Endothelial cell of umbilical vein (primary cell): ENCODE measurements at regions not wholly inside any gene's neighbourhood (a gene's known extent, or its start where the extent isn't known, plus 50 kb on each side); places are given as distances from the start of the nearest gene placed in this dataset.

ENCODE experiments used
- BruUV-seq: library from RNA; stranded (reverse); fragments of 400-500 nt; replicated peaks from 2 replicates; lab custom pipeline; 2021; lab: Mats Ljungman, UMichigan
- CTCF ChIA-PET: fragments of 300-600, 350-600 bp; sonication (Branson Sonifier 250); formaldehyde crosslinking; loops from one replicate; lab custom pipeline; 2021; ENCODE audit warnings: antibody characterized with exemption, inconsistent platforms; lab: Charles Lee
- POLR2A ChIA-PET: fragments of 300-600, 350-600 bp; sonication (Branson Sonifier 250); formaldehyde crosslinking; loops from one replicate; lab custom pipeline; 2021; ENCODE audit warnings: antibody characterized with exemption, inconsistent platforms; lab: Charles Lee
- DNase-seq: peaks from one replicate; pipeline ENCODE4 v3.0.0-alpha.2; 2011; ENCODE audit warnings: low read depth, low spot score
- FAIRE-seq: peaks from 2 replicates; lab custom pipeline; 2011; peaks lifted over from hg19 to GRCh38; lab: Jason Lieb, UNC
- H2AFZ ChIP-seq: 2 replicates; pipeline ENCODE4 v1.6.0; 2012; ENCODE audit warnings: low read depth, low read length, control low read depth, inconsistent platforms
- H3K27ac ChIP-seq: 2 replicates; pipeline ENCODE4 v1.5.1; 2011; ENCODE audit warnings: low read depth, mild to moderate bottlenecking, control low read depth, low read length, moderate library complexity; ENCODE audit not compliant: insufficient read depth
- H3K27me3 ChIP-seq, 2 experiments: 2 replicates each; pipeline versions ENCODE4 v1.6.0 to v1.6.1; 2011; ENCODE audit warnings: low read length in 2 of 2, mixed read lengths in 1 of 2; ENCODE audit not compliant: control insufficient read depth in 2 of 2, insufficient read depth in 2 of 2
- H3K36me3 ChIP-seq, 2 experiments: 2 replicates in 1 of 2; 3 replicates in 1 of 2; pipeline ENCODE4 v1.5.1; 2011; ENCODE audit warnings: low read length in 2 of 2, mild to moderate bottlenecking in 1 of 2, moderate library complexity in 1 of 2; ENCODE audit not compliant: control insufficient read depth in 2 of 2, insufficient read depth in 2 of 2; ENCODE audit errors: extremely low read depth in 1 of 2
- H3K4me1 ChIP-seq: 3 replicates; pipeline ENCODE4 v1.5.1; 2011; ENCODE audit warnings: mild to moderate bottlenecking, low read length; ENCODE audit not compliant: control insufficient read depth, insufficient read depth; ENCODE audit errors: extremely low read depth
- H3K4me2 ChIP-seq: 2 replicates; pipeline ENCODE4 v1.6.1; 2011; ENCODE audit warnings: low read length, control low read depth, mixed read lengths; ENCODE audit not compliant: insufficient read depth
- H3K4me3 ChIP-seq, 3 experiments: fragments of 200-600 bp in 1 of 3; sonication (generic), shearing (Covaris generic) in 1 of 3; replicated peaks in 1 of 3; 2 replicates each; pipeline ENCODE4 v1.5.1; 2011 to 2016; ENCODE audit warnings: control low read depth in 3 of 3, low read length in 3 of 3, mild to moderate bottlenecking in 2 of 3, inconsistent platforms in 1 of 3, low read depth in 1 of 3, moderate library complexity in 1 of 3; ENCODE audit not compliant: insufficient read depth in 1 of 3
- H3K79me2 ChIP-seq: 2 replicates; pipeline ENCODE4 v1.6.0; 2012; ENCODE audit warnings: low read length, inconsistent platforms; ENCODE audit not compliant: control insufficient read depth, insufficient read depth
- H3K9ac ChIP-seq: replicated peaks from 2 replicates; pipeline ENCODE3; 2011; ENCODE audit warnings: low read length, control low read depth; ENCODE audit not compliant: insufficient read depth; ENCODE audit errors: extremely low read depth
- H3K9me1 ChIP-seq: replicated peaks from 3 replicates; pipeline ENCODE4 v1.6.0; 2011; ENCODE audit warnings: mild to moderate bottlenecking, low read length; ENCODE audit not compliant: control insufficient read depth, insufficient read depth; ENCODE audit errors: extremely low read depth
- H3K9me3 ChIP-seq: replicated peaks from 2 replicates; pipeline ENCODE4 v1.5.1; 2012; ENCODE audit warnings: low read length, inconsistent platforms; ENCODE audit not compliant: control insufficient read depth, insufficient read depth
- H4K20me1 ChIP-seq: replicated peaks from 2 replicates; pipeline ENCODE3; 2011; ENCODE audit warnings: mild to moderate bottlenecking, low read length; ENCODE audit not compliant: control insufficient read depth, insufficient read depth; ENCODE audit errors: extremely low read depth
- EZH2 ChIP-seq: IDR thresholded peaks from 2 replicates; pipeline ENCODE4 v1.6.1; 2012; ENCODE audit warnings: borderline replicate concordance, low read depth, mild to moderate bottlenecking, moderate library complexity, low read length, inconsistent platforms; ENCODE audit not compliant: severe bottlenecking
- FOS ChIP-seq: IDR thresholded peaks from 2 replicates; pipeline ENCODE4 v1.6.1; 2011; ENCODE audit warnings: mild to moderate bottlenecking, low read length, moderate library complexity, borderline replicate concordance; ENCODE audit not compliant: insufficient read depth
- GATA2 ChIP-seq: IDR thresholded peaks from 2 replicates; pipeline ENCODE4 v1.7.0; 2011; ENCODE audit warnings: low read depth, mild to moderate bottlenecking, moderate library complexity, mixed read lengths, low read length; ENCODE audit not compliant: insufficient read length, insufficient read depth
- JUN ChIP-seq: IDR thresholded peaks from 2 replicates; pipeline ENCODE4 v1.6.1; 2011; ENCODE audit warnings: borderline replicate concordance, low read depth; ENCODE audit not compliant: insufficient read length, insufficient read depth
- MAX ChIP-seq: IDR thresholded peaks from 2 replicates; pipeline ENCODE4 v1.6.1; 2011; ENCODE audit not compliant: insufficient read depth, insufficient read length
- MYC ChIP-seq: IDR thresholded peaks from one replicate; pipeline ENCODE4 v1.6.1; 2011; ENCODE audit warnings: mild to moderate bottlenecking, low read depth, low read length
- POLR2A ChIP-seq: IDR thresholded peaks from 2 replicates; pipeline ENCODE4 v1.6.1; 2012; ENCODE audit warnings: low read depth, mild to moderate bottlenecking, control low read depth, low read length
- POLR2AphosphoS5 ChIP-seq: IDR thresholded peaks from 2 replicates; pipeline ENCODE4 v1.6.1; 2012; ENCODE audit warnings: low read depth, mild to moderate bottlenecking, control low read depth, low read length, moderate library complexity; ENCODE audit not compliant: insufficient read depth
- dilution Hi-C: fragments of 300-500 bp; cut with MboI; formaldehyde crosslinking; loops from one replicate; pipeline ENCODE4 v1.15.0; 2019; ENCODE audit warnings: low sequenced_read_pairs; ENCODE audit not compliant: extremely low pct_ligation_motif_present
- intact Hi-C: fragments of 100-400 bp; cut with micrococcal nuclease; formaldehyde crosslinking; loops from one replicate; pipeline ENCODE4 v1.10.0; 2022
- TF ChIP-seq, protein P1 (sequence below), 2 donors: IDR thresholded peaks; 1 replicate in 1 of 2; 2 replicates in 1 of 2; pipeline ENCODE4 v1.5.1; 2011; ENCODE audit warnings: low read length in 2 of 2, mild to moderate bottlenecking in 2 of 2, moderate library complexity in 2 of 2, control low read depth in 1 of 2, inconsistent platforms in 1 of 2, low read depth in 1 of 2; ENCODE audit not compliant: insufficient read depth in 1 of 2; ENCODE audit errors: extremely low read depth in 1 of 2

DNA sequence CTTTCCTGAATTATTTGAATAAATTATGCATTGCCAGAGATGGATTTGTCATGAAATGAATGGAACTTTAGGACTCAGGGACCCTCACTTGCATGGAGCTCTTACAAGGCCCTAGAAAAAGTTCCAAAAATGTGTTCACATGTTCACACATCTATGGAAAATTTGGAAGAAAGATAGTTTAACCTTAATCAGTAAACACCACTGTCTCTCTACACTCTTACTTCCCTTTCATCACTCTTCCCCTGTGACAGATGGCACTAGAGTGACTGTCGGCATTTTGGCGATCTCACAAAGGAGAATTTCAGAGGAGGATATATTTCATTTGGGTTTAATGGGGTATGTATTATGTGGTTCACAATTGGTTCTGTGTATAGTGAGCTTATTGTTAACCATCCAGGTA is 600.8 kb downstream of the IGSF11 start:
- no TSS peak for BruUV-seq
- no peaks in the 10 kb centered on the region for H3K4me1 ChIP-seq
- ChIA-PET POLR2A (no interaction called here), CTCF (no interaction called here)
- dilution Hi-C loops: no loop called here
- no peaks in the 10 kb centered on the region for H3K36me3 ChIP-seq
- no peak for DNase-seq
- intact Hi-C loops: no loop called here
- H3K27ac ChIP-seq: no peak overlapping the region
- TF ChIP-seq EZH2: no peak
- TF ChIP-seq, protein P1, sequence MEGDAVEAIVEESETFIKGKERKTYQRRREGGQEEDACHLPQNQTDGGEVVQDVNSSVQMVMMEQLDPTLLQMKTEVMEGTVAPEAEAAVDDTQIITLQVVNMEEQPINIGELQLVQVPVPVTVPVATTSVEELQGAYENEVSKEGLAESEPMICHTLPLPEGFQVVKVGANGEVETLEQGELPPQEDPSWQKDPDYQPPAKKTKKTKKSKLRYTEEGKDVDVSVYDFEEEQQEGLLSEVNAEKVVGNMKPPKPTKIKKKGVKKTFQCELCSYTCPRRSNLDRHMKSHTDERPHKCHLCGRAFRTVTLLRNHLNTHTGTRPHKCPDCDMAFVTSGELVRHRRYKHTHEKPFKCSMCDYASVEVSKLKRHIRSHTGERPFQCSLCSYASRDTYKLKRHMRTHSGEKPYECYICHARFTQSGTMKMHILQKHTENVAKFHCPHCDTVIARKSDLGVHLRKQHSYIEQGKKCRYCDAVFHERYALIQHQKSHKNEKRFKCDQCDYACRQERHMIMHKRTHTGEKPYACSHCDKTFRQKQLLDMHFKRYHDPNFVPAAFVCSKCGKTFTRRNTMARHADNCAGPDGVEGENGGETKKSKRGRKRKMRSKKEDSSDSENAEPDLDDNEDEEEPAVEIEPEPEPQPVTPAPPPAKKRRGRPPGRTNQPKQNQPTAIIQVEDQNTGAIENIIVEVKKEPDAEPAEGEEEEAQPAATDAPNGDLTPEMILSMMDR (IDR thresholded peaks at IDR 0.05; ENCODE audit: extremely low read depth in 1 of 2, insufficient read depth in 1 of 2, low read depth in 1 of 2, low read length in 2 of 2): no peak
- no peak for TF ChIP-seq POLR2AphosphoS5
- no peak for TF ChIP-seq FOS
- no peak for TF ChIP-seq MAX
- no peak for TF ChIP-seq MYC
- no peak for TF ChIP-seq JUN
- TF ChIP-seq POLR2A: no peak
- no peak for TF ChIP-seq GATA2
- H3K9me3 ChIP-seq: no peaks in the 10 kb centered on the region
- no peak overlapping the region for H3K4me3 ChIP-seq
- H3K27me3 ChIP-seq: no peaks in the 10 kb centered on the region
- no peak overlapping the region for H2AFZ ChIP-seq
- H3K79me2 ChIP-seq: no peaks in the 10 kb centered on the region
- H3K9me1 ChIP-seq: no peaks in the 10 kb centered on the region
- no peak overlapping the region for H3K9ac ChIP-seq
- H3K4me2 ChIP-seq: no peak overlapping the region
- FAIRE-seq: no peak
- H4K20me1 ChIP-seq: no peaks in the 10 kb centered on the region
